ENCODE measurements at regions not wholly inside any gene's neighbourhood (a gene's known extent, or its start where the extent isn't known, plus 50 kb on each side); places are given as distances from the start of the nearest gene placed in this dataset.

DNA sequence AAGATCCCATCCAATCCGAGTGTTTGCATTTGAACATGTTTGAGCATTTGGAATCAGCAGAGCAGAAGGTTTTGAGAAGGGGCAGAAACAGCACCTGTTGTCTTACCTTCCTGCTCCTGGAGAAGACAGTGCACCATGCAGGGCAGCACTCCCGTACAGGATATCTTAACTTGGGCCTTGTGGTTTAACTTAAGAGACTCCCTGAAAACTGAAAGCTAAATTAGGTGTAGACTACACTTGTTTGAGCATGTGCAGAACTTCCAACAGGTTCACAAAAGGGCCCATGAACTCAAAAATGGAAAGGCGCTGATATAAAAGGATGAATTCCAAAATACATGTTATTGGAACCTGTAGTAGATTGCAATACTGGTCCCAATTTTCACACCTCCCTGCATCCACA lies 175.4 kb upstream of the PRICKLE2 start:
- TF ChIP-seq, protein P1, sequence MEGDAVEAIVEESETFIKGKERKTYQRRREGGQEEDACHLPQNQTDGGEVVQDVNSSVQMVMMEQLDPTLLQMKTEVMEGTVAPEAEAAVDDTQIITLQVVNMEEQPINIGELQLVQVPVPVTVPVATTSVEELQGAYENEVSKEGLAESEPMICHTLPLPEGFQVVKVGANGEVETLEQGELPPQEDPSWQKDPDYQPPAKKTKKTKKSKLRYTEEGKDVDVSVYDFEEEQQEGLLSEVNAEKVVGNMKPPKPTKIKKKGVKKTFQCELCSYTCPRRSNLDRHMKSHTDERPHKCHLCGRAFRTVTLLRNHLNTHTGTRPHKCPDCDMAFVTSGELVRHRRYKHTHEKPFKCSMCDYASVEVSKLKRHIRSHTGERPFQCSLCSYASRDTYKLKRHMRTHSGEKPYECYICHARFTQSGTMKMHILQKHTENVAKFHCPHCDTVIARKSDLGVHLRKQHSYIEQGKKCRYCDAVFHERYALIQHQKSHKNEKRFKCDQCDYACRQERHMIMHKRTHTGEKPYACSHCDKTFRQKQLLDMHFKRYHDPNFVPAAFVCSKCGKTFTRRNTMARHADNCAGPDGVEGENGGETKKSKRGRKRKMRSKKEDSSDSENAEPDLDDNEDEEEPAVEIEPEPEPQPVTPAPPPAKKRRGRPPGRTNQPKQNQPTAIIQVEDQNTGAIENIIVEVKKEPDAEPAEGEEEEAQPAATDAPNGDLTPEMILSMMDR (IDR thresholded peaks at IDR 0.05; ENCODE audit: borderline replicate concordance, extremely low read depth, low read length, poor library complexity, severe bottlenecking): no peak
- no peak for TF ChIP-seq EZH2 (IDR thresholded peaks at IDR 0.05; ENCODE audit: borderline replicate concordance, low read depth, low read length, severe bottlenecking)
